CD4-positive, alpha-beta memory T cell (primary cell): ENCODE measurements at regions not wholly inside any gene's neighbourhood (a gene's known extent, or its start where the extent isn't known, plus 50 kb on each side); places are given as distances from the start of the nearest gene placed in this dataset.

Source experiments
- CTCF ChIA-PET: fragments of 350-600 bp; sonication (Branson Sonifier 250); formaldehyde crosslinking; loops from one replicate; lab custom pipeline; 2021; ENCODE audit warnings: inconsistent platforms; ENCODE audit not compliant: partially characterized antibody; lab: Charles Lee
- POLR2A ChIA-PET: fragments of 350-600 bp; sonication (Branson Sonifier 250); formaldehyde crosslinking; loops from one replicate; lab custom pipeline; 2021; ENCODE audit not compliant: partially characterized antibody; lab: Charles Lee
- DNase-seq, 5 donors: peaks; one replicate each; pipeline versions ENCODE4 v3.0.0 to v3.0.0-alpha.2; 2020 to 2022; ENCODE audit warnings: mixed read lengths in 1 of 5
- H3K27ac ChIP-seq: one replicate; pipeline ENCODE4 v1.7.0; 2013; ENCODE audit warnings: low read depth, low read length
- H3K27me3 ChIP-seq: 2 replicates; pipeline ENCODE4 v1.7.0; 2013; ENCODE audit warnings: mild to moderate bottlenecking, low read length, moderate library complexity; ENCODE audit not compliant: insufficient read depth
- H3K36me3 ChIP-seq: 2 replicates; pipeline ENCODE4 v1.7.0; 2013; ENCODE audit warnings: mild to moderate bottlenecking, low read length, moderate library complexity; ENCODE audit not compliant: insufficient read depth
- H3K4me1 ChIP-seq: 2 replicates; pipeline ENCODE4 v1.7.0; 2013; ENCODE audit warnings: mild to moderate bottlenecking, low read length, moderate library complexity; ENCODE audit not compliant: insufficient read depth
- H3K4me3 ChIP-seq, 2 donors: one replicate each; pipeline ENCODE4 v1.7.0; 2013; ENCODE audit warnings: low read length in 2 of 2, mild to moderate bottlenecking in 1 of 2
- H3K9me3 ChIP-seq, 2 donors: one replicate each; pipeline ENCODE4 v1.7.0; 2013; ENCODE audit warnings: low read length in 2 of 2, control low read depth in 1 of 2; ENCODE audit not compliant: control insufficient read depth in 1 of 2
- H3K27ac Mint-ChIP-seq, 7 donors: one replicate each; pipeline ENCODE4 v1.8.0; 2020 to 2021; ENCODE audit warnings: mixed read lengths in 7 of 7, mild to moderate bottlenecking in 6 of 7, inconsistent platforms in 3 of 7, moderate library complexity in 3 of 7
- H3K27me3 Mint-ChIP-seq, 2 donors: one replicate each; pipeline ENCODE4 v1.8.0; 2020 to 2021; ENCODE audit warnings: mixed read lengths in 2 of 2
- H3K36me3 Mint-ChIP-seq, 2 donors: one replicate each; pipeline ENCODE4 v1.8.0; 2020 to 2021; ENCODE audit warnings: mixed read lengths in 2 of 2, inconsistent platforms in 1 of 2, mild to moderate bottlenecking in 1 of 2
- H3K4me1 Mint-ChIP-seq, 4 donors: one replicate each; pipeline ENCODE4 v1.8.0; 2020 to 2021; ENCODE audit warnings: mixed read lengths in 4 of 4, mild to moderate bottlenecking in 1 of 4
- H3K4me3 Mint-ChIP-seq, 8 donors: one replicate each; pipeline ENCODE4 v1.8.0; 2020 to 2021; ENCODE audit warnings: mixed read lengths in 8 of 8, mild to moderate bottlenecking in 7 of 8, moderate library complexity in 6 of 8, inconsistent platforms in 3 of 8
- H3K9me3 Mint-ChIP-seq, 8 donors: one replicate each; pipeline ENCODE4 v1.8.0; 2020 to 2021; ENCODE audit warnings: mixed read lengths in 8 of 8, mild to moderate bottlenecking in 5 of 8, inconsistent platforms in 3 of 8, moderate library complexity in 1 of 8
- intact Hi-C: fragments of 100-400 bp; cut with micrococcal nuclease; formaldehyde crosslinking; loops from one replicate; pipeline ENCODE4 v1.15.1; 2023

- Histone ChIP-seq H3K27ac (no peak overlapping the region), H3K36me3 (no peaks in the 10 kb centered on the region), H3K27me3 (no peaks in the 10 kb centered on the region), H3K4me1 (no peaks in the 10 kb centered on the region), H3K9me3 (no peaks in the 10 kb centered on the region), H3K4me3 (no peak overlapping the region)
- ChIA-PET CTCF (interaction anchor here (1.0 kb wide), 1 partner anchor 11 kb away, joined by 3 read pairs; no protein-coding TSS in a partner anchor), POLR2A (no interaction called here)
- intact Hi-C loops = no loop called here
- no peak overlapping the region for H3K4me3 Mint-ChIP-seq
- H3K27me3 Mint-ChIP-seq = peaks cover 0 to 3% of the 10 kb centered on the region in 2 donors
- no peak overlapping the region for H3K27ac Mint-ChIP-seq
- peaks cover 0 to 4% (median 2%) of the 10 kb centered on the region in 8 donors for H3K9me3 Mint-ChIP-seq
- no peaks in the 10 kb centered on the region for H3K4me1 Mint-ChIP-seq
- no peak for DNase-seq
- no peaks in the 10 kb centered on the region for H3K36me3 Mint-ChIP-seq
Measured at GRCh38 chr1:57494530-57495079, 70.7 kb upstream of the DAB1 start.

GRCh38 chr1:57492586-57493226, 68.8 kb upstream of the DAB1 start:
- Histone ChIP-seq H3K36me3 (no peaks in the 10 kb centered on the region), H3K4me1 (no peaks in the 10 kb centered on the region), H3K27ac (no peak overlapping the region), H3K27me3 (no peaks in the 10 kb centered on the region), H3K4me3 (no peak overlapping the region), H3K9me3 (no peaks in the 10 kb centered on the region)
- no peak for DNase-seq
- Mint-ChIP-seq H3K4me1 (no peaks in the 10 kb centered on the region), H3K36me3 (no peaks in the 10 kb centered on the region), H3K27me3 (no peaks in the 10 kb centered on the region), H3K4me3 (no peak overlapping the region), H3K9me3 (peaks cover 0 to 4% (median 0%) of the 10 kb centered on the region in 8 donors), H3K27ac (no peak overlapping the region)
- CTCF ChIA-PET = no interaction called here
- POLR2A ChIA-PET = no interaction called here
- intact Hi-C loops = no loop called here

GRCh38 chr1:57489358-57490036, 65.6 kb upstream of the DAB1 start:
- CTCF ChIA-PET = no interaction called here
- Mint-ChIP-seq H3K4me3 (no peak overlapping the region), H3K4me1 (no peaks in the 10 kb centered on the region), H3K36me3 (no peaks in the 10 kb centered on the region), H3K9me3 (peaks cover 0 to 3% (median 0%) of the 10 kb centered on the region in 8 donors), H3K27me3 (no peaks in the 10 kb centered on the region), H3K27ac (no peak overlapping the region)
- Histone ChIP-seq H3K9me3 (no peaks in the 10 kb centered on the region), H3K36me3 (no peaks in the 10 kb centered on the region), H3K4me3 (no peak overlapping the region), H3K27me3 (no peaks in the 10 kb centered on the region), H3K27ac (no peak overlapping the region), H3K4me1 (no peaks in the 10 kb centered on the region)
- intact Hi-C loops = no loop called here
- DNase-seq = no peak
- POLR2A ChIA-PET = no interaction called here

GRCh38 chr1:57485643-57486042, 61.8 kb upstream of the DAB1 start:
- H3K27ac Mint-ChIP-seq = no peak overlapping the region
- H3K9me3 Mint-ChIP-seq = peaks cover 0 to 2% (median 0%) of the 10 kb centered on the region in 8 donors
- ChIA-PET CTCF (no interaction called here), POLR2A (no interaction called here)
- no peaks in the 10 kb centered on the region for H3K4me1 ChIP-seq
- no peak overlapping the region for H3K4me3 Mint-ChIP-seq
- no peaks in the 10 kb centered on the region for H3K36me3 Mint-ChIP-seq
- no peaks in the 10 kb centered on the region for H3K4me1 Mint-ChIP-seq
- no peak overlapping the region for H3K27ac ChIP-seq
- no peaks in the 10 kb centered on the region for H3K9me3 ChIP-seq
- H3K27me3 Mint-ChIP-seq = no peaks in the 10 kb centered on the region
- no peak overlapping the region for H3K4me3 ChIP-seq
- DNase-seq = no peak
- intact Hi-C loops = no loop called here
- no peaks in the 10 kb centered on the region for H3K36me3 ChIP-seq
- H3K27me3 ChIP-seq = no peaks in the 10 kb centered on the region

- Histone ChIP-seq H3K27ac (no peak overlapping the region), H3K9me3 (no peaks in the 10 kb centered on the region), H3K27me3 (no peaks in the 10 kb centered on the region), H3K4me3 (no peak overlapping the region), H3K36me3 (no peaks in the 10 kb centered on the region), H3K4me1 (no peaks in the 10 kb centered on the region)
- no peak for DNase-seq
- H3K4me3 Mint-ChIP-seq = no peak overlapping the region
- H3K9me3 Mint-ChIP-seq = peaks cover 0 to 1% (median 0%) of the 10 kb centered on the region in 8 donors
- no peaks in the 10 kb centered on the region for H3K27me3 Mint-ChIP-seq
- no peak overlapping the region for H3K27ac Mint-ChIP-seq
- no peaks in the 10 kb centered on the region for H3K36me3 Mint-ChIP-seq
- POLR2A ChIA-PET = no interaction called here
- CTCF ChIA-PET = no interaction called here
- intact Hi-C loops = no loop called here
- no peaks in the 10 kb centered on the region for H3K4me1 Mint-ChIP-seq
Measured at GRCh38 chr1:57483954-57484353, 60.1 kb upstream of the DAB1 start.

- no peak overlapping the region for H3K27ac Mint-ChIP-seq
- intact Hi-C loops = no loop called here
- no peaks in the 10 kb centered on the region for H3K4me1 Mint-ChIP-seq
- no peak for DNase-seq
- H3K9me3 Mint-ChIP-seq = peaks cover 0 to 2% (median 0%) of the 10 kb centered on the region in 8 donors
- ChIA-PET POLR2A (no interaction called here), CTCF (no interaction called here)
- H3K9me3 ChIP-seq = no peaks in the 10 kb centered on the region
- H3K36me3 Mint-ChIP-seq = no peaks in the 10 kb centered on the region
- H3K27me3 ChIP-seq = no peaks in the 10 kb centered on the region
- H3K27me3 Mint-ChIP-seq = no peaks in the 10 kb centered on the region
- no peak overlapping the region for H3K27ac ChIP-seq
- no peak overlapping the region for H3K4me3 Mint-ChIP-seq
- H3K4me1 ChIP-seq = no peaks in the 10 kb centered on the region
- no peaks in the 10 kb centered on the region for H3K36me3 ChIP-seq
- H3K4me3 ChIP-seq = no peak overlapping the region
Measured at GRCh38 chr1:57479471-57479870, 55.6 kb upstream of the DAB1 start.

- Mint-ChIP-seq H3K4me1 (no peaks in the 10 kb centered on the region), H3K36me3 (no peaks in the 10 kb centered on the region), H3K27ac (no peak overlapping the region), H3K27me3 (no peaks in the 10 kb centered on the region), H3K9me3 (peaks cover 0 to 2% (median 0%) of the 10 kb centered on the region in 8 donors), H3K4me3 (no peak overlapping the region)
- H3K36me3 ChIP-seq = no peaks in the 10 kb centered on the region
- H3K27ac ChIP-seq = no peak overlapping the region
- no peak for DNase-seq
- H3K27me3 ChIP-seq = no peaks in the 10 kb centered on the region
- no peaks in the 10 kb centered on the region for H3K4me1 ChIP-seq
- intact Hi-C loops = no loop called here
- POLR2A ChIA-PET = no interaction called here
- H3K9me3 ChIP-seq = no peaks in the 10 kb centered on the region
- no peak overlapping the region for H3K4me3 ChIP-seq
- CTCF ChIA-PET = no interaction called here
Measured at GRCh38 chr1:57475366-57475765, 51.5 kb upstream of the DAB1 start.
